WERI-Rb-1 (cell line): ENCODE measurements at regions not wholly inside any gene's neighbourhood (a gene's known extent, or its start where the extent isn't known, plus 50 kb on each side); places are given as distances from the start of the nearest gene placed in this dataset.
"Not testable (repeated sequence)": the region's sequence is repeated elsewhere in the genome, so short reads cannot be mapped to it uniquely, and the experiment has no call there.

ENCODE experiments used
- DNase-seq: peaks from one replicate; pipeline ENCODE4 v3.0.0-alpha.2; 2020
- H3K27ac ChIP-seq: fragments of 250-450 bp; sonication (Bioruptor Pico); 2 replicates; pipeline ENCODE4 v1.5.1; 2020; ENCODE audit warnings: mild to moderate bottlenecking, moderate library complexity
- H3K27me3 ChIP-seq: fragments of 250-450 bp; sonication (Bioruptor Pico); 2 replicates; pipeline ENCODE4 v1.5.1; 2021; ENCODE audit warnings: mild to moderate bottlenecking, low read depth, moderate library complexity; ENCODE audit not compliant: insufficient read depth, severe bottlenecking
- H3K36me3 ChIP-seq: fragments of 250-450 bp; sonication (Bioruptor Pico); 2 replicates; pipeline ENCODE4 v1.5.1; 2020; ENCODE audit warnings: mild to moderate bottlenecking, moderate library complexity
- H3K4me3 ChIP-seq: 2 replicates; pipeline ENCODE4 v1.5.1; 2011; ENCODE audit warnings: low read depth, mild to moderate bottlenecking, control low read depth, low read length
- H3K9me3 ChIP-seq: fragments of 250-450 bp; sonication (Bioruptor Pico); 2 replicates; pipeline ENCODE4 v1.5.1; 2021; ENCODE audit warnings: mild to moderate bottlenecking, moderate library complexity; ENCODE audit not compliant: severe bottlenecking
- TF ChIP-seq, protein P1 (sequence below): IDR thresholded peaks from 2 replicates; pipeline ENCODE4 v1.5.1; 2011; ENCODE audit warnings: low read depth, mild to moderate bottlenecking, control low read depth, inconsistent platforms, low read length

DNA sequence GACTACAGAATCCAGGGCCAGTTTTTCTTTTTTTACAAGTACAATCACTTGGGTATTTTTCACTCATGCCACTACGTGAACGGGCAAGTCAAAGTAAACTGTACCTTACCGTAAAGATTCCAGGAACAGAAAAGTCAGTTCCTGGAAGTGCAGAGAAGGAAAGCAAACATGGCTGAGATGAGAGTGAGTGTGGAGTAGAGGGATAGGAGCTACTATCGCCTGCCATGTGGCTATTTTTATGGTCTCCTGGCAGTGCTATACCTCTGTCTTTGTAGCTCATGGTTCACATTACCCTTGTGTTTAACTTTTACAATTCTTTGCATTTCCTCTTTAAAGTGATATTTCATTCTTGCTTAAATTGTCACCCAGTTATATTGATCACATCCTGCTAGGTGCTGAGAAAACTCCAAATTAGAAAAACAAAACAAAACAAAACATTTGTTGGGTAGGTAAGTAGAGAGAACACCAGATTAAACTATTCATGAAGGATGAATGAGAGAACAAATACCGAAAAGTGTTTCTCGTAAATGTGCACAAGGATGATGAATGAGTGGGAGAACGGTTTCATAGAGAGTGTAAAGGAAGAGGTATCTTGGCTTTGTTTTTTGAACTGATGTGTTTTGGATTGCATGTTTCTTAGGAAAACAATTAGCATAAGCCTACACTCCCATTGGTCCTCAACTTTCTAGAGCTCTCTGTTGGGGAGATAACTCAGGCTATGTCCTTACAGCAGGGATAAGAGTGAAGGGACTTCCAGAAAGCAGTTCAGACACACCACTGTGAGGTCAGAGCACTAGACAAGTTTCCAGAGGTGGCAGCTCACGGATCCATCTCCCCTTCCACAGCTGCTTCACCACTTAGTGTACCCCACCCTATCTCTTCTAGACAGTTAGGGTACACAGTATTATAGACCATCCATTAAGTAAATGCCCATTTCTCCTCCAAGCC lies 163.7 kb downstream of the IPO8 start:
- TF ChIP-seq, protein P1, sequence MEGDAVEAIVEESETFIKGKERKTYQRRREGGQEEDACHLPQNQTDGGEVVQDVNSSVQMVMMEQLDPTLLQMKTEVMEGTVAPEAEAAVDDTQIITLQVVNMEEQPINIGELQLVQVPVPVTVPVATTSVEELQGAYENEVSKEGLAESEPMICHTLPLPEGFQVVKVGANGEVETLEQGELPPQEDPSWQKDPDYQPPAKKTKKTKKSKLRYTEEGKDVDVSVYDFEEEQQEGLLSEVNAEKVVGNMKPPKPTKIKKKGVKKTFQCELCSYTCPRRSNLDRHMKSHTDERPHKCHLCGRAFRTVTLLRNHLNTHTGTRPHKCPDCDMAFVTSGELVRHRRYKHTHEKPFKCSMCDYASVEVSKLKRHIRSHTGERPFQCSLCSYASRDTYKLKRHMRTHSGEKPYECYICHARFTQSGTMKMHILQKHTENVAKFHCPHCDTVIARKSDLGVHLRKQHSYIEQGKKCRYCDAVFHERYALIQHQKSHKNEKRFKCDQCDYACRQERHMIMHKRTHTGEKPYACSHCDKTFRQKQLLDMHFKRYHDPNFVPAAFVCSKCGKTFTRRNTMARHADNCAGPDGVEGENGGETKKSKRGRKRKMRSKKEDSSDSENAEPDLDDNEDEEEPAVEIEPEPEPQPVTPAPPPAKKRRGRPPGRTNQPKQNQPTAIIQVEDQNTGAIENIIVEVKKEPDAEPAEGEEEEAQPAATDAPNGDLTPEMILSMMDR, result no peak
- Histone ChIP-seq H3K27me3 (no peaks in the 10 kb centered on the region), H3K9me3 (no peaks in the 10 kb centered on the region), H3K4me3 (no peak overlapping the region), H3K27ac (no peak overlapping the region), H3K36me3 (no peaks in the 10 kb centered on the region)
- DNase-seq, result no peak

DNA sequence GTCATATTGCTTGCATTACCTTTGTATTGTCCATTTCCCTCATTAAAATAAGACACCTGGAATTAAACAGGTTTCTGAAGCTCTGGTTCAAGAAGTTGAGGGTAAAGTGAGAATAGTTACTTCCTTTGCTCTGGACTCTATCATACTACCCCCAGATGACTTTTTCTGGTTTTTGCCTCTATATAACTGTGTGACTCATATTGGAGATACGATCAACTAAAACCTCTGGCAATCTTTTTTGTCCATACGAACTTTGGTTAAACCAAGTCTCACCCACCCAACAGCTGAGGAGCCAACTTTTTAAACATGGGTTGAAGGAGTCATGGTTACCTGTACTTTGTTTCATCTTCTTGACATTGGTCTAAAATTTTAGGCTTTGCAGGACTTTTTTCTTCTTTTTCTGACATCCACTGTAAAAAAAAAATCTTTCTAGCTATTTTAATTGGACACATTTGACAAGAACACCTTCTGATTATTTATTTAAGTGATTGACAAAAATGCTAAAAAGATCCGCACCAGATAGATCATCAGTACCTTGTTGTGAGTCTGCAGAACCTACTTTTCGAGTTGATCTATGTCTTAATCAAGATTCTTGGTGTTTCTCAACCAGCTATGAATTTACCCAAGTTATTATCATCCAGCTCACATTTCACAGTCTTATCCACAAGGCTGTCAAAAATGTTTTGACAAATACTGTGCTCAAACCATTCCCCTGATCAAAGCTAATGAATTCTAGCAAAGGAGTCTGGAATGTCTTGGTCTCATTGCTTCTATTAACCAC lies 166.0 kb downstream of the IPO8 start:
- no peaks in the 10 kb centered on the region for H3K9me3 ChIP-seq
- DNase-seq, result no peak
- TF ChIP-seq, protein P1, result no peak
- no peak overlapping the region for H3K4me3 ChIP-seq
- H3K27me3 ChIP-seq, result no peaks in the 10 kb centered on the region
- no peaks in the 10 kb centered on the region for H3K36me3 ChIP-seq
- H3K27ac ChIP-seq, result no peak overlapping the region

DNA sequence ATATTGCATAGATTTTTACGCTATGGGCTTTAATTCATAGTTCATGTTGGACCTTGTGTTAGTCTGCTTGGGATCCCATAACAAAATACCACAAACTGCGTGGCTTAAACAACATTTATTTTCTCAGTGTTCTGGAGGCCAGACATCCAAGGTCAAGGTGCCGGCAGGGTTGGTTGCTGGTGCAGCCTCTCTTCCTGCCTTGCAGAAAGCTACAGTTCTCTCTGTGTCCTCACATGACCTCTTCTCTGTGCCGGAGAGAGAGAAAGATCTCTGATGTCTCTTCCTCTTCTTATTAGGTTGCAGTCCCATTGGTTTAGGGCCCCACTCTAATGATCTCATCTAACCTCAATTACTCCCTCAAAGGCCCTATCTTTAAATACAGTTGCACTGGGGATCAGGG lies 170.5 kb downstream of the IPO8 start:
- Histone ChIP-seq H3K27me3 (no peaks in the 10 kb centered on the region), H3K4me3 (no peak overlapping the region), H3K9me3 (peaks cover 2% of the 10 kb centered on the region), H3K36me3 (no peaks in the 10 kb centered on the region), H3K27ac (no peak overlapping the region)
- TF ChIP-seq, protein P1, result no peak
- DNase-seq, result no peak

DNA sequence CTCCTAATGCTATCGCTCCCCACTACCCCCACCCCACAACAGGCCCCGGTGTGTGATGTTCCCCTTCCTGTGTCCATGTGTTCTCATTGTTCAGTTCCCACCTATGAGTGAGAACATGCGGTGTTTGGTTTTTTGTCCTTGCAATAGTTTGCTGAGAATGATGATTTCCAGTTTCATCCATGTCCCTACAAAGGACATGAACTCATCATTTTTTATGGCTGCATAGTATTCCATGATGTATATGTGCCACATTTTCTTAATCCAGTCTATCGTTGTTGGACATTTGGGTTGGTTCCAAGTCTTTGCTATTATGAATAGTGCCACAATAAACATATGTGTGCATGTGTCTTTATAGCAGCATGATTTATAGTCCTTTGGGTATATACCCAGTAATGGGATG lies 175.4 kb downstream of the IPO8 start:
- not testable (repeated sequence) for H3K9me3 ChIP-seq, H3K36me3 ChIP-seq, H3K27me3 ChIP-seq, H3K27ac ChIP-seq, H3K4me3 ChIP-seq, DNase-seq

GRCh38 chr12:30519535-30519934 lies 176.1 kb downstream of the IPO8 start:
- peak overlapping the region; percentile 22; the same call in 1 of the 2 replicates for H3K27ac ChIP-seq
- H3K9me3 ChIP-seq, result peaks cover 2% of the 10 kb centered on the region
- H3K36me3 ChIP-seq, result no peaks in the 10 kb centered on the region
- DNase-seq, result no peak
- H3K27me3 ChIP-seq, result no peaks in the 10 kb centered on the region
- no peak overlapping the region for H3K4me3 ChIP-seq
- TF ChIP-seq, protein P1, result no peak

DNA sequence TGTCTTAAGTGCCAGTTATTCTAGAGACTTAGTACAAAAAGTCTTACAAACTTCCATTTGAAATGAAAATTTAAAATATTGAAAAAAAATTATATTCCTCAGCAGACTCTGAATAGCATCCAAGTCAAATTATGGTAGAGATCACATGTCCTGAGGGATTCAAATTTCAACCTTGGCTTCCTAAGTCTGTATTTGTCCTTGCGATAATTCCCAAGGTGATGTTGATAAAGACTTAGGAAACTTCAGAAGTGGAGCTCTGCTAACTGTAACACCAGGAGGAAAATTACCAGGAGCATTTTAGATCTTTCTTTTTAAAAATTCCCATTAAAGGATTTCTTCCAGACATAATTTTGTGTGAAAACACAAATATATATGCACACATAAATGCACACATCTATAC lies 178.3 kb downstream of the IPO8 start:
- Histone ChIP-seq H3K27me3 (no peaks in the 10 kb centered on the region), H3K4me3 (no peak overlapping the region), H3K27ac (no peak overlapping the region), H3K9me3 (peaks cover 2% of the 10 kb centered on the region), H3K36me3 (no peaks in the 10 kb centered on the region)
- DNase-seq, result no peak
- TF ChIP-seq, protein P1, result no peak
